HEK293T (cell line): ENCODE measurements at regions not wholly inside any gene's neighbourhood (a gene's known extent, or its start where the extent isn't known, plus 50 kb on each side); places are given as distances from the start of the nearest gene placed in this dataset.

Experiments used
- ARNT ChIP-seq: fragments of 450-650 bp; IDR thresholded peaks from 2 replicates; pipeline ENCODE4 v1.6.1; 2017; ENCODE audit warnings: mild to moderate bottlenecking
- BHLHE40 ChIP-seq: fragments of 450-650 bp; IDR thresholded peaks from 2 replicates; pipeline ENCODE4 v1.6.1; 2016; ENCODE audit warnings: mild to moderate bottlenecking, moderate library complexity, borderline replicate concordance
- CTBP1 ChIP-seq: fragments of 450-650 bp; IDR thresholded peaks from 2 replicates; pipeline ENCODE4 v1.6.1; 2016; ENCODE audit warnings: borderline replicate concordance
- ELF4 ChIP-seq: fragments of 450-650 bp; IDR thresholded peaks from 2 replicates; pipeline ENCODE4 v1.6.1; 2017; ENCODE audit warnings: antibody characterized with exemption
- FOXK2 ChIP-seq: fragments of 450-650 bp; IDR thresholded peaks from 2 replicates; pipeline ENCODE4 v1.6.1; 2016; ENCODE audit warnings: mild to moderate bottlenecking
- FOXM1 ChIP-seq: fragments of 450-650 bp; IDR thresholded peaks from 2 replicates; pipeline ENCODE4 v1.6.1; 2017; ENCODE audit warnings: mild to moderate bottlenecking, borderline replicate concordance
- L3MBTL2 ChIP-seq: fragments of 450-650 bp; conservative IDR thresholded peaks from 2 replicates; pipeline ENCODE4 v1.6.1; 2016; ENCODE audit warnings: mild to moderate bottlenecking
- LEF1 ChIP-seq: fragments of 450-650 bp; IDR thresholded peaks from 2 replicates; pipeline ENCODE4 v1.6.1; 2017; ENCODE audit warnings: mild to moderate bottlenecking, borderline replicate concordance
- NFRKB ChIP-seq: fragments of 450-650 bp; IDR thresholded peaks from 2 replicates; pipeline ENCODE4 v1.6.1; 2016; ENCODE audit warnings: mild to moderate bottlenecking, moderate library complexity
- SP1 ChIP-seq: fragments of 450-650 bp; IDR thresholded peaks from 2 replicates; pipeline ENCODE4 v1.6.1; 2017
- SUZ12 ChIP-seq: fragments of 450-650 bp; IDR thresholded peaks from 2 replicates; pipeline ENCODE4 v1.6.1; 2016; ENCODE audit warnings: mild to moderate bottlenecking
- TARDBP ChIP-seq: fragments of 450-650 bp; IDR thresholded peaks from 2 replicates; pipeline ENCODE4 v1.6.1; 2016
- TF ChIP-seq, protein P1 (sequence below): fragments of 450-650 bp; IDR thresholded peaks from 2 replicates; pipeline ENCODE4 v1.6.1; 2016

- no peak for TF ChIP-seq ARNT
- no peak for TF ChIP-seq BHLHE40
- TF ChIP-seq, protein P1, sequence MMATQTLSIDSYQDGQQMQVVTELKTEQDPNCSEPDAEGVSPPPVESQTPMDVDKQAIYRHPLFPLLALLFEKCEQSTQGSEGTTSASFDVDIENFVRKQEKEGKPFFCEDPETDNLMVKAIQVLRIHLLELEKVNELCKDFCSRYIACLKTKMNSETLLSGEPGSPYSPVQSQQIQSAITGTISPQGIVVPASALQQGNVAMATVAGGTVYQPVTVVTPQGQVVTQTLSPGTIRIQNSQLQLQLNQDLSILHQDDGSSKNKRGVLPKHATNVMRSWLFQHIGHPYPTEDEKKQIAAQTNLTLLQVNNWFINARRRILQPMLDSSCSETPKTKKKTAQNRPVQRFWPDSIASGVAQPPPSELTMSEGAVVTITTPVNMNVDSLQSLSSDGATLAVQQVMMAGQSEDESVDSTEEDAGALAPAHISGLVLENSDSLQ, result no peak
- no peak for TF ChIP-seq SUZ12
- no peak for TF ChIP-seq NFRKB
- TF ChIP-seq FOXK2, result no peak
- TF ChIP-seq L3MBTL2, result no peak
- TF ChIP-seq ELF4, result no peak
- no peak for TF ChIP-seq FOXM1
- no peak for TF ChIP-seq LEF1
- no peak for TF ChIP-seq SP1
- TF ChIP-seq TARDBP, result no peak
- TF ChIP-seq CTBP1, result no peak
These were observed 103.3 kb upstream of the ZNF608 start for GRCh38 chr5:124849774-124850173.
